HG03378 (cell line): ENCODE measurements at regions not wholly inside any gene's neighbourhood (a gene's known extent, or its start where the extent isn't known, plus 50 kb on each side); places are given as distances from the start of the nearest gene placed in this dataset.

Experiments
- ATAC-seq: cut with Tn5 transposase; IDR thresholded peaks from one replicate; pipeline ENCODE4 v1.9.1; 2021; ENCODE audit warnings: mild to moderate bottlenecking, moderate library complexity; ENCODE audit not compliant: unreplicated experiment

DNA sequence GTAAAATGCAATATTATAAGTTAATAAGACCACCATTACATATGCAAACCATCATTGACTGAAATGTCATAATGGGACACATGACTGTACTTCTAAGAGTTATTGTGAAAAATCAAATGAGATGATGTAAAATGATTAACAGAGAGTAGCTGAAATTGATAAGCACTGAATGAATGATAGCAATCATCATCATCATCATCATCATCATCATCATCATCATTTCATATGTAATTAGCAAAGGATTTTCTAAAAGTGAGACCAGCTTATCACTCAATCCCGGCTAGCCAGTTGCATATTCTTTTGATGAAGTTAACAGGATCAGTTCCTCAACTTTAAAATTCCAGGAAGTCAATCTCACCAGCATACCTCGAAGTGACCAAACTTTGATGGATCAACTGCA is 650.3 kb upstream of the KLF4 start:
- no peak for ATAC-seq

GRCh38 chr9:108138516-108138915 is 648.9 kb upstream of the KLF4 start:
- ATAC-seq: no peak

- ATAC-seq: no peak
Measured at GRCh38 chr9:108136656-108137055, 647.1 kb upstream of the KLF4 start.

- ATAC-seq: no peak
Measured at GRCh38 chr9:108134486-108135128, 645.0 kb upstream of the KLF4 start.

DNA sequence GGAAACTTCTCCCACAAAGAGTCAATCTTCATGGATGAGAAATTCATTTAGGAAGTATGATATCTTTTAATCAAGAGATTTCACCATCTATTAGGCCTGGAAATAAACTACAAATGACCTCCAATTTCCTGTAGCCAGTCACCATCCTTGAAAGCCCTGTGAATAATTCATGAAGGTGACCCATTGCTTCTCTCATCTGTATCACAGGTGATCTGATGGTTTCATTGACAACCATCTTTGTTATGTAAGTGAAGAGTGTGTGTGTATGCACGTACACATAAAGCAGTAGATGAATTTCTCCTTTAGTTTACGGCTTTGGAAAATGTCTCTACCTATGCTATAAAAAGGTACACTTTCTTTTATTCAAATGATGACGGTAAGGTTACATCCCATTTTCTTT is 644.1 kb upstream of the KLF4 start:
- ATAC-seq: no peak

GRCh38 chr9:108133101-108133500 is 643.5 kb upstream of the KLF4 start:
- no peak for ATAC-seq

DNA sequence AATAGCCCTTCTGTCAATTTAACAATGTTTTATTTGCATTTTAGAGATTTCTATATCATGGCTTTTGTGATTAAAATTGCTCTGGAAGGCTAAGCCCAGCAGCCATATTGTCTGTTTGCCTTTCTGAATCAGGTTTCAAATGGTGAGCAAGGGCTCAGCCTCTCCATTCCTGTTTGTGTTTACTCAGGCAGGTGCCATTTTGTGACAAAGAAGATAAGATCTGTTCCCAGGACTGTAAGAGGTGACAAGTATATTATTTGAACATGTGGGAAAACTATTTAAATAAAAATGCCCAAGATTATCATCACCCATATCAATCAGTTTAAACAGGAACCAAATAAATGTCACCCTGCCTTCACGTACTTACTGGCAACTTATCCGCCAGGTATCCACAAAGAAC is 641.3 kb upstream of the KLF4 start:
- ATAC-seq: no peak

DNA sequence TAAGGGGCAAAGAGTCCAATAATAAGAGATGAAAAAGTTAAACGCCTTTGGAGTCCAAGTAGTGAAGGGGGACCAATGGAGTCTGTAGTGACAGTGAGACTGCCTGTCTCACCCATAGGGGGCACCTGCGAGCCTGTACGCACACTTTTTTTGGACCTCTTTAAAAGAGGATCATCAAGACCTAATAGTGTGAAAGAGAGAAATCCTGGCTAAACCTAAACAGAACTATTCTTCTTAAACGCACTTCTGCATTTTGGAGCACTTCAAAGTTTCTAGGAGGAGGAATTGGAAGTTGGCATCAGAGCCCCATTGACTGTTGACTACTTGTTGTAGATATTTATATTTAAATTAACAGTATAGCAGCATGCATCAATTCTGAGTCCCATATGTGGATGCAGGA is 636.1 kb upstream of the KLF4 start:
- no peak for ATAC-seq

GRCh38 chr9:108119530-108120113 is 630.1 kb upstream of the KLF4 start:
- ATAC-seq: no peak

DNA sequence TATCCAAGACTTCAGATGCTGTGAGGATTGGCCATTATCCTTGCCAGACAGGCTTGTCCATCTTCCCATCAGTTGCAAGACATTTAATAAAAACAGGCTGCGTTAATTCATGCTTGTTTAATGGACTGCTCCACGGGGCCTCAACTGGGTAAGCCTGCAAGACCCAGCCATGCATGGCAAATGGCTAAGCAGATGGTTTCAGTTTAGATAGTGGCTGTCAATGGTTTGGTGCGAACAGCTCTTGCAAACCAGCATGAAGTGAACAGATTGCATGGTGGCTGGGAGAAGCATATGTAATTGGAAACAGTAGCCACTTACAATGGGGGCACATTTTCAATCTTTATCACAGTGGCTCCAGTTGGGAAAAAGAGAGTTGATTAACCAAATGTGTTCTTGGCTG is 628.2 kb upstream of the KLF4 start:
- no peak for ATAC-seq

DNA sequence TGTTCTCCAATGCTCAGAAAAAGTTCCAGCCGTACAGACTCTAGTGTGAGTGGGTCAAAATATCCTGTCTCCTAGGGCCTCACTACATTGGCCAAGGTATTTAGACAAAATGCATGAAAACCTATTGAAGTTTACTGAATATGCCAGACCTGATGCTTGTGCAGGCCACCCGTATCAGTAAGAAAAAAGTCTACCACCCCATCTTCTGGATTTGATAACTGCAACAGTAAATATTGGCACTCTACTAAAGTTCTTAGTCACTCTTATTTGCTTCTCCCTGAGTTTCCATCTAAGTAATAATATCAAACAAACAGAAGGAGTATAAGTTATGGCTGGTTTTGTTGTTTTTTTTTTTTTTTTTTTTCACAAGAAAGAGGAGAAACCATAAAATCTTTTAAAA is 627.7 kb upstream of the KLF4 start:
- no peak for ATAC-seq

GRCh38 chr9:108113596-108113995 is 624.0 kb upstream of the KLF4 start:
- no peak for ATAC-seq

GRCh38 chr9:108109927-108110690 is 620.5 kb upstream of the KLF4 start:
- no peak for ATAC-seq

- no peak for ATAC-seq
Measured at GRCh38 chr9:108108852-108109448, 619.4 kb upstream of the KLF4 start.

- no peak for ATAC-seq
Measured at GRCh38 chr9:108108280-108108851, 618.8 kb upstream of the KLF4 start.

DNA sequence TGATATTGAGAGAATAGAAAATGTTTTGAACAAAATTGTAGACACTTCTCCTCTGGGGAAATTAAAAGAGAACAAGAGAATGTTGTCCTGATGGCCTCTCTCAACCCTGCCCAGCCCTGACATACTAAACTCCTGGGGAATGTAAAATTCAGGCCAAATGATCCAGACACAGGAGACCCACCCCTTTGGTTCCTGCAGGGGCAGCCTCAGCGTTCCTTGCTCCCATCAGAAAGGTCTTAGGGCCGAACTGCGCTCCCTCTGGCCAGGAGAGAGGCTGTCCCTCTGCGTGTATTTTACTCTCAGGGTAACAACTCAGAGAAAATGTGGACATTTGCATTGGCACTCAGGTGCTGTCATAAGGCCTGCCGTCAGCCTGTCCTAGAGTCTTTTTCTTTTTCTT is 616.3 kb upstream of the KLF4 start:
- no peak for ATAC-seq

- no peak for ATAC-seq
Measured at GRCh38 chr9:108104991-108105390, 615.4 kb upstream of the KLF4 start.

- no peak for ATAC-seq
Measured at GRCh38 chr9:108103046-108103693, 613.6 kb upstream of the KLF4 start.

GRCh38 chr9:108101410-108101809 is 611.8 kb upstream of the KLF4 start:
- no peak for ATAC-seq

DNA sequence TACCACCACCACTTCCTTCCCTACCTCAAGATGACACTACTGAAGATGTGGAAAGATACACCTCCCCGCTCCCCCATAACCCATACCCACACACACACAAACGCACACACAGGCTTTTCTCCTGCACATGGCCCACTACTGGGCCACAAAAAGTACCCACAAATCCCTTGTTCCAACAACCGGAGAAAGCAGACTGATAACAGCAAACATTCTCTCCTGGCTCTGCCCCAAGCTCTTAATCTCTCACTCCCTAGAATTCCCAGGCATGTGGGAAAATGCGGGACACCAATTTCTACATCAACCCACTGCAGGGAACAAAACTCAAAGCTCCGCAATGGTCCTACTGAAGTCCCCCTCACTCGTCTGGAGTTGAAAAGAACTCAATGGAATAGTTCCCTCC is 611.0 kb upstream of the KLF4 start:
- ATAC-seq: no peak

DNA sequence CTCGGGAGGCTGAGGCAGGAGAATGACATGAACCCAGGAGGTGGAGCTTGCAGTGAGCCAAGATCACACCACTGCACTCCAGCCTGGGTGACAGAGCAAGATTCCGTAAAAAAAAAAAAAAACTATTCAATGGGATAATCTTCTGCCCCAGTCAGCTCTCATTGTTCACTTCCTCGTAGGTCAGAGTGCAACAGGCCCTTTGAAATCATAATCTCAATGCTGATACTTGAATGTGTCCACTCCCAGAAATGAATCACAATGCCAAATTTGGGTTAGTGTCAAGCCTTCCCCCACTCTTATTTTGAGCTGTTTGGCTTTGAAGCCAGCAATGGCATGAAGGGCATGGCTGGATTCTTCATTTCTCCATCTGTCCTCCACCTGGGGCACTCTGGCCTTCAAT is 610.3 kb upstream of the KLF4 start:
- no peak for ATAC-seq
